Thyroid gland (tissue), 4 donors: ENCODE measurements at regions not wholly inside any gene's neighbourhood (a gene's known extent, or its start where the extent isn't known, plus 50 kb on each side); places are given as distances from the start of the nearest gene placed in this dataset.

Experiments
- DNase-seq, 2 donors: peaks; one replicate each; pipeline ENCODE4 v3.0.0-alpha.2; 2019
- H3K27ac ChIP-seq, 3 donors: fragments of 200-600 bp; sonication (generic); 1 replicate in 2 of 3; 2 replicates in 1 of 3; pipeline ENCODE4 v1.5.1; 2016 to 2019; ENCODE audit warnings: mild to moderate bottlenecking in 1 of 3, moderate library complexity in 1 of 3
- H3K27me3 ChIP-seq: fragments of 200-600 bp; sonication (generic); one replicate; pipeline ENCODE4 v1.5.1; 2019
- H3K36me3 ChIP-seq, 2 donors: fragments of 200-600 bp; sonication (generic); one replicate each; pipeline ENCODE4 v1.5.1; 2016 to 2019
- H3K4me1 ChIP-seq, 2 donors: fragments of 200-600 bp; sonication (generic); one replicate each; pipeline ENCODE4 v1.5.1; 2017 to 2019
- H3K4me3 ChIP-seq, 3 donors: fragments of 200-600 bp; sonication (generic); replicated peaks in 1 of 3; 1 replicate in 2 of 3; 2 replicates in 1 of 3; pipeline ENCODE4 v1.5.1; 2016; ENCODE audit warnings: mild to moderate bottlenecking in 1 of 3
- H3K9me3 ChIP-seq: fragments of 200-600 bp; sonication (generic); one replicate; pipeline ENCODE4 v1.5.1; 2017
- CTCF ChIP-seq, 6 experiments: fragments of 200-600 bp in 3 of 6; fragments of 450-650 bp in 3 of 6; sonication (generic) in 3 of 6; IDR thresholded peaks; one replicate each; pipeline ENCODE4 v1.5.1; 2016 to 2019; ENCODE audit warnings: antibody characterized with exemption in 6 of 6, mild to moderate bottlenecking in 2 of 6, inconsistent platforms in 1 of 6, moderate library complexity in 1 of 6
- POLR2A ChIP-seq, 2 donors: fragments of 450-650 bp; IDR thresholded peaks; one replicate each; pipeline ENCODE4 v1.6.1; 2017; ENCODE audit warnings: antibody characterized with exemption in 2 of 2, mild to moderate bottlenecking in 2 of 2, moderate library complexity in 1 of 2
- whole genome bisulfite sequencing, 2 donors: methylation state at CpG; one replicate each; pipeline ENCODE4 v1.1.5; 2017; 5-methylcytosine and 5-hydroxymethylcytosine counted together
- intact Hi-C: fragments of 100-400 bp; cut with DNase I; formaldehyde crosslinking; loops from one replicate; pipeline ENCODE4 v1.15.1; 2023

GRCh38 chr4:13942977-13943376 lies 315.5 kb upstream of the BOD1L1 start:
- WGBS, 2 donors, result 87 to 92% methylated on average over 3 of the region's 3 CpGs
- Histone ChIP-seq H3K4me3 (no peak overlapping the region), H3K27ac (no peak overlapping the region), H3K9me3 (no peaks in the 10 kb centered on the region), H3K36me3 (no peaks in the 10 kb centered on the region), H3K27me3 (no peaks in the 10 kb centered on the region), H3K4me1 (no peaks in the 10 kb centered on the region)
- TF ChIP-seq POLR2A (IDR thresholded peaks at IDR 0.05) (no peak), CTCF (IDR thresholded peaks at IDR 0.05) (no peak)
- DNase-seq, result no peak
- intact Hi-C loops, result no loop called here

GRCh38 chr4:13944095-13944511 lies 316.6 kb upstream of the BOD1L1 start:
- Histone ChIP-seq H3K36me3 (no peaks in the 10 kb centered on the region), H3K4me1 (no peaks in the 10 kb centered on the region), H3K27ac (no peak overlapping the region), H3K27me3 (no peaks in the 10 kb centered on the region), H3K9me3 (no peaks in the 10 kb centered on the region), H3K4me3 (no peak overlapping the region)
- DNase-seq, result no peak
- intact Hi-C loops, result no loop called here
- WGBS, 2 donors, result 91 to 92% methylated on average over 10 of the region's 10 CpGs
- TF ChIP-seq CTCF (IDR thresholded peaks at IDR 0.05) (no peak), POLR2A (IDR thresholded peaks at IDR 0.05) (no peak)

GRCh38 chr4:13947921-13948320 lies 320.4 kb upstream of the BOD1L1 start:
- no peak for DNase-seq
- no peak overlapping the region for H3K27ac ChIP-seq
- no peaks in the 10 kb centered on the region for H3K27me3 ChIP-seq
- H3K9me3 ChIP-seq, result no peaks in the 10 kb centered on the region
- no peak overlapping the region for H3K4me3 ChIP-seq
- intact Hi-C loops, result no loop called here
- no peaks in the 10 kb centered on the region for H3K4me1 ChIP-seq
- no peaks in the 10 kb centered on the region for H3K36me3 ChIP-seq
- TF ChIP-seq POLR2A (IDR thresholded peaks at IDR 0.05) (no peak), CTCF (IDR thresholded peaks at IDR 0.05) (no peak)
- WGBS, 2 donors, result 94 to 95% methylated on average over 1 of the region's 1 CpG

GRCh38 chr4:13950491-13950890 lies 323.0 kb upstream of the BOD1L1 start:
- TF ChIP-seq POLR2A (IDR thresholded peaks at IDR 0.05) (no peak), CTCF (IDR thresholded peaks at IDR 0.05) (no peak)
- WGBS, 2 donors, result 53 to 74% methylated on average over 4 of the region's 4 CpGs
- H3K4me1 ChIP-seq, result no peaks in the 10 kb centered on the region
- no peak for DNase-seq
- no peaks in the 10 kb centered on the region for H3K27me3 ChIP-seq
- H3K36me3 ChIP-seq, result no peaks in the 10 kb centered on the region
- H3K27ac ChIP-seq, result no peak overlapping the region
- no peak overlapping the region for H3K4me3 ChIP-seq
- intact Hi-C loops, result no loop called here
- no peaks in the 10 kb centered on the region for H3K9me3 ChIP-seq

- no peak overlapping the region for H3K4me3 ChIP-seq
- DNase-seq, result no peak
- no peaks in the 10 kb centered on the region for H3K36me3 ChIP-seq
- no peak for TF ChIP-seq POLR2A (IDR thresholded peaks at IDR 0.05)
- TF ChIP-seq CTCF (IDR thresholded peaks at IDR 0.05), result no peak
- no peak overlapping the region for H3K27ac ChIP-seq
- H3K27me3 ChIP-seq, result no peaks in the 10 kb centered on the region
- 88 to 92% methylated on average over 6 of the region's 6 CpGs for WGBS, 2 donors
- intact Hi-C loops, result no loop called here
- no peaks in the 10 kb centered on the region for H3K9me3 ChIP-seq
- H3K4me1 ChIP-seq, result no peaks in the 10 kb centered on the region
Measured at GRCh38 chr4:13953083-13953482, 325.6 kb upstream of the BOD1L1 start.
